GM13977 (cell line): ENCODE measurements at regions not wholly inside any gene's neighbourhood (a gene's known extent, or its start where the extent isn't known, plus 50 kb on each side); places are given as distances from the start of the nearest gene placed in this dataset.

Source experiments
- DNase-seq: peaks from one replicate; pipeline ENCODE4 v3.0.0; 2012; ENCODE audit warnings: low spot score
- in situ Hi-C: fragments of 300-500 bp; cut with MboI; formaldehyde crosslinking; loops from one replicate; pipeline ENCODE4 v1.12.0; 2022; ENCODE audit warnings: low sequenced_read_pairs, low pct_unique_long_range_greater_than_20kb, mixed read lengths, inconsistent platforms; ENCODE audit not compliant: unreplicated experiment
- TF ChIP-seq, protein P1 (sequence below): IDR thresholded peaks from 2 replicates; pipeline ENCODE4 v1.5.1; 2012; ENCODE audit warnings: mild to moderate bottlenecking, control low read depth; ENCODE audit not compliant: insufficient read depth; ENCODE audit errors: extremely low read depth, missing control alignments

DNA sequence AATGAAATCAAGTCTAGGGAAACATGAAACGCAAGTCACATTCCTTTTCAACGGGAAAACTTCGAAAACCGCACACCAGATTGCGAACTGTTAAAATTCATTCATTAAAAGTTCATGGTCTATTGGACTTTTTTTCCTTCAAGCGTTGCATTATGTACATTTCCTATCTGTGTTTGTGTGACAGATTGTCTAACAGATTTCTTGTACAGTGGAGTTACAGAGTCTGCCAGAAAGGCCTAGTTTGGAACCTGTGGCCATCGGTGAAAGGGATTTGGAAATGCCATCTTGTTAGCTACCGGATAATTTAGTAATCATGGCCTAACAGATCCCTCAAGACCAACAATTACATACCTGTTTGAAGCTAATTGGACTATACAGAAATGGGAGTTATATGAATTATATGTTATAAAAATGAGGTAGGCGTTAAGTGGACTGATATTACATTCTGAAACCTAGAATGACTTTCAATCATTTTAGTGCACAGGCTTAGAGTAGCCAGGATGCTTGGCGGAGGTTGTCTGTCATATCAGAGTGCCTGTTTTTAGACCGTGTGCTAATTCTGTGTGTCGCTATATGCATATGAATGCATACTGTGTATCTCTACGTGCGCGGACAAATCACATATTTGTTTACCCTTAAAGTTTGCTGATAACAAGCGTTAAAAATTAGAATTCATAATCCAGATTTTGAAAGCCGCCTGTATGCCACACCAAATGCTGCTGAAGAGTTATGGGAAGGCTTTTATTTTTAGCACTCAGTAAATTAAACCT is 885.4 kb upstream of the RBFOX1 start:
- in situ Hi-C loops: no loop called here

DNA sequence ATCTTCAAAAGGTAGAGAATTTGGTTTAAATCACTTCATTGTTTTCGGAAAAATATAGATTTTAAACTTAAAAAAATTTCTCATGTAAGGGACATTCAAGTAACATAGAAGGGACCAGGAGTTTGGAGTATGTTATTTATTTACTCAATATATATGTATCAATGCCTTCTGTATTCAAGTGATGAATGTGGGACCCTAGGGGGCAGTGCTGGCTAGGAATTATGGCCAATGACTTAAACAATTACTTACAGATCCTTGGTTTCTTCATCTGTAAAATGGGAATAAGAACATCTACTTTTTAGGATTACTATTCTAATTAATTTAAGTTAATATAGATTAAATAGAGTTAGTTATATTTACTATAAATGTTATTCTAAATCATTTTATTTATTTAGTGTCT is 886.3 kb upstream of the RBFOX1 start:
- DNase-seq: no peak
- TF ChIP-seq, protein P1, sequence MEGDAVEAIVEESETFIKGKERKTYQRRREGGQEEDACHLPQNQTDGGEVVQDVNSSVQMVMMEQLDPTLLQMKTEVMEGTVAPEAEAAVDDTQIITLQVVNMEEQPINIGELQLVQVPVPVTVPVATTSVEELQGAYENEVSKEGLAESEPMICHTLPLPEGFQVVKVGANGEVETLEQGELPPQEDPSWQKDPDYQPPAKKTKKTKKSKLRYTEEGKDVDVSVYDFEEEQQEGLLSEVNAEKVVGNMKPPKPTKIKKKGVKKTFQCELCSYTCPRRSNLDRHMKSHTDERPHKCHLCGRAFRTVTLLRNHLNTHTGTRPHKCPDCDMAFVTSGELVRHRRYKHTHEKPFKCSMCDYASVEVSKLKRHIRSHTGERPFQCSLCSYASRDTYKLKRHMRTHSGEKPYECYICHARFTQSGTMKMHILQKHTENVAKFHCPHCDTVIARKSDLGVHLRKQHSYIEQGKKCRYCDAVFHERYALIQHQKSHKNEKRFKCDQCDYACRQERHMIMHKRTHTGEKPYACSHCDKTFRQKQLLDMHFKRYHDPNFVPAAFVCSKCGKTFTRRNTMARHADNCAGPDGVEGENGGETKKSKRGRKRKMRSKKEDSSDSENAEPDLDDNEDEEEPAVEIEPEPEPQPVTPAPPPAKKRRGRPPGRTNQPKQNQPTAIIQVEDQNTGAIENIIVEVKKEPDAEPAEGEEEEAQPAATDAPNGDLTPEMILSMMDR: no peak
- in situ Hi-C loops: no loop called here

More for the DNA sequence above, 885.4 kb upstream of the RBFOX1 start:
- TF ChIP-seq, protein P1: no peak
- DNase-seq: no peak

DNA sequence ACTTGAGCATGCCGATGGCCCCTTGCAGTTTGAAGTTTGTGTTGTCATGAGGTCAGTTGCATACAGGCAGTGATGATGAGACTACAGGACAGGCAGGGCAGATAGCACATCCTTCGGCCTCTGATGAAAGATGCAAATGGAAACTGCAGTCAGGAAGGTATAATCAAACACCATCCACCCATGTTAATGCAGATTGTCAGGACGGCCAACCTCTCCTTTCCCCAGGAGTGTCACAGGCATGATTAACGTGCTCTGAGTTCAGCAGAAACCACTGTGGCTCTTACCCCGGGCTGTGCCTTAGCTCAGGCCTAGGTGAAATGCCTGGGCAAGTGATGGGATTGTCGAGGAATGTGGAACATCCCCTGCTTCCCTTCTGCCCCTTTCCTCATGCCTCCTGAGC is 893.5 kb upstream of the RBFOX1 start:
- in situ Hi-C loops: no loop called here
- DNase-seq: no peak
- TF ChIP-seq, protein P1: no peak

DNA sequence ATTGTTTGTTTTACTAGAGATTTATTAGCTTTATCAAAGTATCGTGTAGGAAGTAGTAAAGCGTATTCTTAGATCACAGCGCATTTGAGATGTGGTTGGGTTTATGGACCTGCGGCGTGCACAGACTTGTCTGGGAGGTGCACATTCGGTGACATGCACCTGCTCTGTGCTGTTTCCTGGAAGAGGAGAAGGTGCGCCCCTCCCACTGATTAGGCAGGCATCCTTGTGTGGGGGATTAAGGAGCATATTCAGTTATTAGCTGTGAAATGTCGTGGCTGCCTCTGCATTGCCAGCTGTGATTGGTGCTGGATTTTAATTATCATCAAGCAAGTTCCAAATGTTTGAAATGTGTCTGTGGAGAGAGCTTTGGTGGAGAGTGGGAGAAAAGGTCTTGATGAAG is 903.8 kb upstream of the RBFOX1 start:
- TF ChIP-seq, protein P1: no peak
- in situ Hi-C loops: no loop called here
- no peak for DNase-seq

DNA sequence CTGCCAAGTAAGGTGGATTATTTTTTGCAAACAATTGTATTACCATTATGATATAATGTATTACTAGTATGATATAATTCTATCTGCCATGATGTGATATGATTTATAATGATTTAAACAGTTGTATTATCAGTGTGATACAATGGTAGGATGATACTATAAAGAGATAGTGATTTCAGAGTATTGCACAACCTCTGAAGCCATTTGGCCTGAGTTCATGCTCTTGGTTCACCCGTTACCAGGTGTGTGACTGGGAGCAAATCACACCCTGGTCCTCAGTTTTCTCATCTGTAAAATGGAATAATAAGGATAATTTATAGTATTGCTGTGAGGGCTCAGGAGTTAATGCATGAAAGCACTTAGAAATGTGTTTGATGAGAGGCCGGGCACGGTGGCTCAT is 905.0 kb upstream of the RBFOX1 start:
- in situ Hi-C loops: no loop called here
- TF ChIP-seq, protein P1: no peak
- DNase-seq: no peak

DNA sequence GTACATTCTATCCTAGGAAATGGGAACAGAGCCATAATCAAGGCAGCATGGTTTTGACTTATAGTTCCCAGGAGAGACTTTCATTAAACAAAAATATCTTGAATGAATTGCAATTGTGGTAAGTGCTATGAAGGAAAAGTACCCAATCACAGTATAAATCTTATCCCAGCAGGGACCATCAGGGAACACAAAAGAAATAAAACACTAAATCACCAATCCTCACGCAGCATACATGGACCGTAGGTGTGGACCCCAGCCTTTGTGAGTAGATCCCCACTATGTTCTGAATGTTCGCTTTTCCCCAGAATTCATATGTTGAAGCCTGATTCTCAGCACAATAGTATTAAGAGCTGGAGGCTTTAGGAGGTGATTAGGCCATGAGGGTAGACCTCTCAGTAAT is 925.0 kb upstream of the RBFOX1 start:
- in situ Hi-C loops: no loop called here
- TF ChIP-seq, protein P1: no peak
- no peak for DNase-seq

DNA sequence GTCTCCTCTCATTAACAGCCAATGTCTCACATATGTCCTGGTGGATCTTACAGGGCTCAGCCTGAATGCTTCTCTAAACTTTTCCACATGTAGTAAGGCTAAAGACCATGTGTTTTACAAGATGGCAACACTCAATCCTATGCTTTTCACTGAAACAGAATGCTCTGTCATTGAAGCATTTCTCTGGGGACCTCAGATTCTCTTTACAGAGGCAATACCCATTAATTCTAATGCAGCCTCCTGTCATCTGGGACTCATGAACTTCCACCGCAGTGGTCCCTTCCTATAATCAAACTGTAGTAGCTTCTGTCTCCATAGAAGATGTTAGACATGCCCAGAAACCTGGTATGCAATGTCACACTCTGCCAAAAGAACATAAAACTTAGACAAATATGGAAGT is 926.6 kb upstream of the RBFOX1 start:
- in situ Hi-C loops: no loop called here
- DNase-seq: no peak
- TF ChIP-seq, protein P1: no peak
